Skeletal muscle cell (primary cell): ENCODE measurements at regions not wholly inside any gene's neighbourhood (a gene's known extent, or its start where the extent isn't known, plus 50 kb on each side); places are given as distances from the start of the nearest gene placed in this dataset.

Experiments used
- DNase-seq: peaks from one replicate; pipeline ENCODE4 v3.0.0-alpha.2; 2010; ENCODE audit warnings: low read depth
- H3K4me3 ChIP-seq: 2 replicates; pipeline ENCODE4 v1.5.1; 2011; ENCODE audit warnings: low read depth, mild to moderate bottlenecking, control low read depth, low read length, moderate library complexity

GRCh38 chr14:44791730-44792129 is 170.0 kb downstream of the KLHL28 start:
- DNase-seq: no peak
- no peak overlapping the region for H3K4me3 ChIP-seq

- DNase-seq: no peak
- H3K4me3 ChIP-seq: no peak overlapping the region
Measured at GRCh38 chr14:44788612-44789011, 173.1 kb downstream of the KLHL28 start.

- DNase-seq: no peak
- H3K4me3 ChIP-seq: no peak overlapping the region
Measured at GRCh38 chr14:44785096-44785495, 176.7 kb downstream of the KLHL28 start.

GRCh38 chr14:44783901-44784300 is 177.8 kb downstream of the KLHL28 start:
- H3K4me3 ChIP-seq: no peak overlapping the region

GRCh38 chr14:44782775-44783238 is 178.9 kb downstream of the KLHL28 start:
- DNase-seq: peak; percentile 17
- H3K4me3 ChIP-seq: no peak overlapping the region

More at GRCh38 chr14:44783901-44784300, 177.8 kb downstream of the KLHL28 start:
- no peak for DNase-seq

GRCh38 chr14:44780989-44781388 is 180.8 kb downstream of the KLHL28 start:
- no peak overlapping the region for H3K4me3 ChIP-seq
- DNase-seq: no peak

GRCh38 chr14:44778604-44779003 is 183.1 kb downstream of the KLHL28 start:
- peak; percentile 56 for DNase-seq
- H3K4me3 ChIP-seq: no peak overlapping the region

- H3K4me3 ChIP-seq: no peak overlapping the region
- DNase-seq: no peak
Measured at GRCh38 chr14:44777584-44777983, 184.2 kb downstream of the KLHL28 start.

GRCh38 chr14:44775248-44775647 is 186.5 kb downstream of the KLHL28 start:
- no peak overlapping the region for H3K4me3 ChIP-seq
- no peak for DNase-seq

GRCh38 chr14:44774396-44774795 is 187.4 kb downstream of the KLHL28 start:
- no peak overlapping the region for H3K4me3 ChIP-seq
- DNase-seq: no peak

GRCh38 chr14:44771496-44771895 is 190.3 kb downstream of the KLHL28 start:
- H3K4me3 ChIP-seq: no peak overlapping the region
- DNase-seq: no peak

GRCh38 chr14:44770201-44770600 is 191.5 kb downstream of the KLHL28 start:
- no peak for DNase-seq
- no peak overlapping the region for H3K4me3 ChIP-seq

- H3K4me3 ChIP-seq: no peak overlapping the region
- no peak for DNase-seq
Measured at GRCh38 chr14:44768935-44769334, 192.8 kb downstream of the KLHL28 start.

- no peak for DNase-seq
- no peak overlapping the region for H3K4me3 ChIP-seq
Measured at GRCh38 chr14:44767646-44768173, 194.0 kb downstream of the KLHL28 start.

GRCh38 chr14:44766285-44766684 is 195.5 kb downstream of the KLHL28 start:
- DNase-seq: no peak
- H3K4me3 ChIP-seq: no peak overlapping the region

GRCh38 chr14:44763356-44763755 is 198.4 kb downstream of the KLHL28 start:
- no peak for DNase-seq
- no peak overlapping the region for H3K4me3 ChIP-seq

GRCh38 chr14:44759277-44759676 is 202.5 kb downstream of the KLHL28 start:
- no peak overlapping the region for H3K4me3 ChIP-seq
- DNase-seq: no peak

- DNase-seq: no peak
- no peak overlapping the region for H3K4me3 ChIP-seq
Measured at GRCh38 chr14:44756554-44756953, 205.2 kb downstream of the KLHL28 start.

GRCh38 chr14:44745371-44745770 is 216.4 kb downstream of the KLHL28 start:
- no peak overlapping the region for H3K4me3 ChIP-seq
- DNase-seq: no peak

- no peak overlapping the region for H3K4me3 ChIP-seq
- DNase-seq: no peak
Measured at GRCh38 chr14:44742202-44742601, 219.5 kb downstream of the KLHL28 start.

- no peak overlapping the region for H3K4me3 ChIP-seq
- no peak for DNase-seq
Measured at GRCh38 chr14:44741431-44741830, 220.3 kb downstream of the KLHL28 start.

- no peak overlapping the region for H3K4me3 ChIP-seq
- no peak for DNase-seq
Measured at GRCh38 chr14:44736326-44736725, 225.4 kb downstream of the KLHL28 start.
